Liver (tissue), 3 donors: ENCODE measurements at regions not wholly inside any gene's neighbourhood (a gene's known extent, or its start where the extent isn't known, plus 50 kb on each side); places are given as distances from the start of the nearest gene placed in this dataset.

Experiments used
- CTCF ChIP-seq: fragments of 150-350 bp; IDR thresholded peaks from 2 replicates; pipeline ENCODE4 v1.5.1; 2017; ENCODE audit warnings: improper control_type of control experiment, low read depth, low read length; ENCODE audit not compliant: missing input control
- EGR1 ChIP-seq, 2 donors: IDR thresholded peaks; 2 replicates each; pipeline ENCODE4 v1.6.1; 2016 to 2018; ENCODE audit warnings: antibody characterized with exemption in 2 of 2, low read depth in 2 of 2
- RAD21 ChIP-seq, 2 donors: IDR thresholded peaks; 2 replicates each; pipeline ENCODE4 v1.6.1; 2016; ENCODE audit warnings: antibody characterized with exemption in 2 of 2, mild to moderate bottlenecking in 2 of 2
- REST ChIP-seq: IDR thresholded peaks from 2 replicates; pipeline ENCODE4 v1.6.1; 2016; ENCODE audit warnings: antibody characterized with exemption, mild to moderate bottlenecking
- TAF1 ChIP-seq: conservative IDR thresholded peaks from 2 replicates; pipeline ENCODE4 v1.6.1; 2016; ENCODE audit warnings: antibody characterized with exemption, mild to moderate bottlenecking
- ZBTB33 ChIP-seq: IDR thresholded peaks from 2 replicates; pipeline ENCODE4 v1.6.1; 2016; ENCODE audit warnings: antibody characterized with exemption
- donor health status: healthy.
- donor health status: healthy.

- TF ChIP-seq CTCF (no peak), EGR1 (IDR thresholded peaks at IDR 0.05; ENCODE audit: low read depth in 2 of 2) (no peak), REST (no peak), TAF1 (no peak), RAD21 (IDR thresholded peaks at IDR 0.05) (no peak), ZBTB33 (no peak)
Observed at GRCh38 chr17:53314521-53314920, 508.2 kb upstream of the KIF2B start.
